OCI-LY3 (cell line): ENCODE measurements at regions not wholly inside any gene's neighbourhood (a gene's known extent, or its start where the extent isn't known, plus 50 kb on each side); places are given as distances from the start of the nearest gene placed in this dataset.

Source experiments
- EZH2phosphoT487 ChIP-seq: fragments of 200-600 bp; shearing (Covaris generic); IDR thresholded peaks from 2 replicates; pipeline ENCODE4 v1.6.1; 2018; ENCODE audit warnings: antibody characterized with exemption, mixed run types, low read depth
- TF ChIP-seq, protein P1 (sequence below): fragments of 200-600, 300-600 bp; sonication (generic); IDR thresholded peaks from 2 replicates; pipeline ENCODE4 v1.5.1; 2014; ENCODE audit warnings: antibody characterized with exemption, low read length, low read depth

- TF ChIP-seq, protein P1, sequence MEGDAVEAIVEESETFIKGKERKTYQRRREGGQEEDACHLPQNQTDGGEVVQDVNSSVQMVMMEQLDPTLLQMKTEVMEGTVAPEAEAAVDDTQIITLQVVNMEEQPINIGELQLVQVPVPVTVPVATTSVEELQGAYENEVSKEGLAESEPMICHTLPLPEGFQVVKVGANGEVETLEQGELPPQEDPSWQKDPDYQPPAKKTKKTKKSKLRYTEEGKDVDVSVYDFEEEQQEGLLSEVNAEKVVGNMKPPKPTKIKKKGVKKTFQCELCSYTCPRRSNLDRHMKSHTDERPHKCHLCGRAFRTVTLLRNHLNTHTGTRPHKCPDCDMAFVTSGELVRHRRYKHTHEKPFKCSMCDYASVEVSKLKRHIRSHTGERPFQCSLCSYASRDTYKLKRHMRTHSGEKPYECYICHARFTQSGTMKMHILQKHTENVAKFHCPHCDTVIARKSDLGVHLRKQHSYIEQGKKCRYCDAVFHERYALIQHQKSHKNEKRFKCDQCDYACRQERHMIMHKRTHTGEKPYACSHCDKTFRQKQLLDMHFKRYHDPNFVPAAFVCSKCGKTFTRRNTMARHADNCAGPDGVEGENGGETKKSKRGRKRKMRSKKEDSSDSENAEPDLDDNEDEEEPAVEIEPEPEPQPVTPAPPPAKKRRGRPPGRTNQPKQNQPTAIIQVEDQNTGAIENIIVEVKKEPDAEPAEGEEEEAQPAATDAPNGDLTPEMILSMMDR, result no peak
- TF ChIP-seq EZH2phosphoT487, result no peak
These were observed 265.1 kb upstream of the KLF6 start for GRCh38 chr10:4050061-4050460.
